SK-N-SH (cell line): ENCODE measurements at regions not wholly inside any gene's neighbourhood (a gene's known extent, or its start where the extent isn't known, plus 50 kb on each side); places are given as distances from the start of the nearest gene placed in this dataset.

ENCODE experiments used
- CTCF ChIA-PET: fragments of 300-600, 350-600 bp; formaldehyde crosslinking; extraction: SDS; loops from one replicate; lab custom pipeline; 2021; lab: Yijun Ruan, JAX
- POLR2A ChIA-PET: fragments of 350-600 bp; sonication (Branson Sonifier 250); formaldehyde crosslinking; extraction: SDS; loops from one replicate; lab custom pipeline; 2020; ENCODE audit warnings: antibody characterized with exemption, inconsistent platforms; lab: Yijun Ruan, JAX
- DNase-seq: peaks from one replicate; pipeline ENCODE4 v3.0.0; 2012
- H2AFZ ChIP-seq: fragments of 200-600 bp; sonication (generic); 2 replicates; pipeline ENCODE4 v1.8.1; 2016; ENCODE audit warnings: antibody characterized with exemption, mild to moderate bottlenecking, low read depth
- H3F3A ChIP-seq: fragments of 200-600 bp; sonication (generic); replicated peaks from 2 replicates; pipeline ENCODE3; 2016; ENCODE audit warnings: antibody characterized with exemption, mild to moderate bottlenecking; ENCODE audit not compliant: insufficient read depth
- H3K27ac ChIP-seq, 2 experiments: fragments of 200-500 bp in 1 of 2; fragments of 200-600 bp in 1 of 2; sonication (Bioruptor generic) in 1 of 2; sonication (generic), shearing (Covaris generic) in 1 of 2; 2 replicates each; pipeline versions ENCODE4 v1.5.1 to v1.6.1; 2014 to 2016; ENCODE audit warnings: low read depth in 2 of 2, inconsistent platforms in 1 of 2, low read length in 1 of 2, mild to moderate bottlenecking in 1 of 2, mixed read lengths in 1 of 2
- H3K27me3 ChIP-seq: fragments of 200-600 bp; sonication (generic), shearing (Covaris generic); 2 replicates; pipeline ENCODE4 v1.6.1; 2016; ENCODE audit warnings: mixed run types; ENCODE audit not compliant: insufficient read depth
- H3K36me3 ChIP-seq, 2 experiments: fragments of 200-500 bp in 1 of 2; fragments of 200-600 bp in 1 of 2; sonication (Bioruptor generic) in 1 of 2; sonication (generic) in 1 of 2; replicated peaks in 1 of 2; 2 replicates each; pipeline versions ENCODE3 to v1.5.1; 2014 to 2016; ENCODE audit warnings: low read length in 1 of 2, mild to moderate bottlenecking in 1 of 2; ENCODE audit not compliant: insufficient read depth in 2 of 2, control insufficient read depth in 1 of 2
- H3K4me1 ChIP-seq, 2 experiments: fragments of 200-500 bp in 1 of 2; fragments of 200-600 bp in 1 of 2; sonication (Bioruptor generic) in 1 of 2; sonication (generic), shearing (Covaris generic) in 1 of 2; 2 replicates each; pipeline versions ENCODE4 v1.5.1 to v1.6.1; 2014 to 2016; ENCODE audit warnings: low read depth in 1 of 2, low read length in 1 of 2, mixed run types in 1 of 2; ENCODE audit not compliant: insufficient read depth in 2 of 2, control insufficient read depth in 1 of 2
- H3K4me2 ChIP-seq: fragments of 200-600 bp; sonication (generic), shearing (Covaris generic); 2 replicates; pipeline ENCODE4 v1.6.1; 2017; ENCODE audit warnings: mixed run types
- H3K4me3 ChIP-seq, 2 experiments: fragments of 200-500 bp in 1 of 2; fragments of 200-600 bp in 1 of 2; sonication (Bioruptor generic) in 1 of 2; sonication (generic), shearing (Covaris generic) in 1 of 2; 2 replicates each; pipeline versions ENCODE4 v1.5.1 to v1.8.1; 2014 to 2016; ENCODE audit warnings: low read depth in 2 of 2, inconsistent platforms in 1 of 2, low read length in 1 of 2, mild to moderate bottlenecking in 1 of 2, mixed read lengths in 1 of 2, moderate library complexity in 1 of 2
- H3K79me2 ChIP-seq: fragments of 200-600 bp; sonication (generic); 2 replicates; pipeline ENCODE4 v1.8.1; 2017; ENCODE audit warnings: mild to moderate bottlenecking; ENCODE audit not compliant: insufficient read depth
- H3K9ac ChIP-seq: fragments of 200-600 bp; sonication (generic); 2 replicates; pipeline ENCODE4 v1.6.1; 2017; ENCODE audit warnings: mixed run types
- H3K9me2 ChIP-seq: fragments of 200-600 bp; sonication (generic); 2 replicates; pipeline ENCODE4 v1.6.1; 2017; ENCODE audit warnings: mixed run types
- H3K9me3 ChIP-seq: fragments of 200-600 bp; sonication (generic); 2 replicates; pipeline ENCODE4 v1.6.1; 2017; ENCODE audit warnings: mixed run types, mild to moderate bottlenecking, moderate library complexity
- H4K20me1 ChIP-seq: fragments of 200-600 bp; sonication (generic); 2 replicates; pipeline ENCODE4 v1.6.1; 2017; ENCODE audit warnings: mild to moderate bottlenecking, mixed run types; ENCODE audit not compliant: insufficient read depth
- CHD2 ChIP-seq: fragments of 150-350 bp; IDR thresholded peaks from 2 replicates; pipeline ENCODE4 v1.6.1; 2018; ENCODE audit warnings: low read length; ENCODE audit not compliant: partially characterized antibody
- CTCF ChIP-seq: fragments of 200-600 bp; sonication (generic); IDR thresholded peaks from 2 replicates; pipeline ENCODE4 v1.6.1; 2017; ENCODE audit warnings: antibody characterized with exemption, mild to moderate bottlenecking, moderate library complexity
- EP300 ChIP-seq, 2 experiments: IDR thresholded peaks; 2 replicates each; pipeline versions ENCODE4 v1.4.0 to v1.6.1; 2012; ENCODE audit warnings: borderline replicate concordance in 1 of 2, low read depth in 1 of 2, low read length in 1 of 2
- EZH2phosphoT487 ChIP-seq: fragments of 200-600 bp; sonication (generic); IDR thresholded peaks from 2 replicates; pipeline ENCODE4 v1.6.1; 2017; ENCODE audit warnings: low read depth, mixed run types, mild to moderate bottlenecking, antibody characterized with exemption, moderate library complexity, borderline replicate concordance
- FOXM1 ChIP-seq: IDR thresholded peaks from 2 replicates; pipeline ENCODE4 v1.4.0; 2012; ENCODE audit warnings: low read depth, mild to moderate bottlenecking
- GATA2 ChIP-seq: sonication (generic); formaldehyde crosslinking; IDR thresholded peaks from 2 replicates; pipeline ENCODE4 v1.5.0; 2020; ENCODE audit warnings: mild to moderate bottlenecking, missing genetic modification reagents
- IRF3 ChIP-seq: fragments of 150-350 bp; IDR thresholded peaks from 2 replicates; pipeline ENCODE4 v1.6.1; 2016; ENCODE audit warnings: mild to moderate bottlenecking, low read depth, low read length
- JUND ChIP-seq: IDR thresholded peaks from 2 replicates; pipeline ENCODE4 v1.4.0; 2012
- MAX ChIP-seq: IDR thresholded peaks from 2 replicates; pipeline ENCODE4 v1.4.0; 2012; ENCODE audit warnings: low read depth
- MXI1 ChIP-seq: IDR thresholded peaks from 2 replicates; pipeline ENCODE4 v1.6.1; 2012; ENCODE audit warnings: mild to moderate bottlenecking, low read depth, low read length, improper control_type of control experiment
- NFIC ChIP-seq: IDR thresholded peaks from 2 replicates; pipeline ENCODE4 v1.4.0; 2012; ENCODE audit warnings: borderline replicate concordance
- POLR2AphosphoS5 ChIP-seq: IDR thresholded peaks from 2 replicates; pipeline ENCODE4 v1.6.1; 2012; ENCODE audit warnings: low read depth, low read length
- RCOR1 ChIP-seq: fragments of 150-350 bp; IDR thresholded peaks from 2 replicates; pipeline ENCODE4 v1.6.1; 2017; ENCODE audit warnings: antibody characterized with exemption, low read length
- RFX5 ChIP-seq: IDR thresholded peaks from 2 replicates; pipeline ENCODE4 v1.6.1; 2012; ENCODE audit warnings: mild to moderate bottlenecking, improper control_type of control experiment, low read length
- SIN3A ChIP-seq: IDR thresholded peaks from 2 replicates; pipeline ENCODE4 v1.6.1; 2012; ENCODE audit warnings: low read depth, mild to moderate bottlenecking, low read length, moderate library complexity, borderline replicate concordance
- SMC3 ChIP-seq: IDR thresholded peaks from 2 replicates; pipeline ENCODE4 v1.6.1; 2012; ENCODE audit warnings: low read depth, low read length, improper control_type of control experiment
- USF1 ChIP-seq: IDR thresholded peaks from 2 replicates; pipeline ENCODE4 v1.4.0; 2012; ENCODE audit warnings: low read depth, borderline replicate concordance
- YY1 ChIP-seq: IDR thresholded peaks from 2 replicates; pipeline ENCODE4 v1.4.0; 2012; ENCODE audit warnings: low read depth, mild to moderate bottlenecking
- ZBTB33 ChIP-seq: IDR thresholded peaks from 2 replicates; pipeline ENCODE4 v1.4.0; 2012; ENCODE audit warnings: low read depth, borderline replicate concordance
- WGBS: methylation state at CpG from one replicate; pipeline ENCODE4 v1.1.6; 2017; ENCODE audit warnings: low lambda C conversion rate; 5-methylcytosine and 5-hydroxymethylcytosine counted together

- TF ChIP-seq USF1 (no peak), POLR2AphosphoS5 (no peak), GATA2 (no peak), MAX (no peak)
- TF ChIP-seq, all 33 proteins: peak for 0
Observed at GRCh38 chr12:60269611-60270269, 673.9 kb downstream of the SLC16A7 start (continued).

- Histone ChIP-seq H2AFZ (no peak overlapping the region), H3K9me2 (no peaks in the 10 kb centered on the region), H3K27ac (no peak overlapping the region), H3K79me2 (no peaks in the 10 kb centered on the region), H3K27me3 (no peaks in the 10 kb centered on the region; the same call in 1 of the 2 replicates), H3K4me3 (no peak overlapping the region), H3K9ac (no peak overlapping the region), H3K4me1 (no peaks in the 10 kb centered on the region), H3K36me3 (no peaks in the 10 kb centered on the region), H3K4me2 (no peak overlapping the region), H4K20me1 (no peaks in the 10 kb centered on the region), H3K9me3 (no peaks in the 10 kb centered on the region), H3F3A (no peaks in the 10 kb centered on the region)
- TF ChIP-seq SIN3A (no peak), IRF3 (no peak)
- ChIA-PET POLR2A (no interaction called here), CTCF (no interaction called here)
- WGBS = 25% methylated on average over 9 of the region's 9 CpGs
- DNase-seq = no peak
Observed at GRCh38 chr12:60271816-60272215, 676.0 kb downstream of the SLC16A7 start.

- H3K4me3 ChIP-seq = no peak overlapping the region
- no peaks in the 10 kb centered on the region for H3K4me1 ChIP-seq
- no peak for DNase-seq
- no peaks in the 10 kb centered on the region for H4K20me1 ChIP-seq
- TF ChIP-seq NFIC = no peak
- TF ChIP-seq YY1 = no peak
- no peak for TF ChIP-seq MXI1
- TF ChIP-seq RCOR1 = no peak
- no peak for TF ChIP-seq USF1
- TF ChIP-seq SMC3 = no peak
- TF ChIP-seq SIN3A = no peak
- no peak for TF ChIP-seq RFX5
- TF ChIP-seq JUND = no peak
- no peak for TF ChIP-seq MAX
- no peak for TF ChIP-seq CTCF
- no peak for TF ChIP-seq EZH2phosphoT487
- no peak for TF ChIP-seq EP300 (IDR thresholded peaks at IDR 0.05; ENCODE audit: borderline replicate concordance in 1 of 2, low read depth in 1 of 2, low read length in 1 of 2)
- TF ChIP-seq FOXM1 = no peak
- TF ChIP-seq ZBTB33 = no peak
- no peak for TF ChIP-seq CHD2
- TF ChIP-seq, all 33 proteins: peak for 0
- Histone ChIP-seq H2AFZ (no peak overlapping the region), H3K4me2 (no peak overlapping the region), H3K9me3 (no peaks in the 10 kb centered on the region), H3K27me3 (no peaks in the 10 kb centered on the region), H3K79me2 (no peaks in the 10 kb centered on the region), H3K9me2 (no peaks in the 10 kb centered on the region), H3F3A (no peaks in the 10 kb centered on the region), H3K36me3 (no peaks in the 10 kb centered on the region), H3K27ac (no peak overlapping the region), H3K9ac (no peak overlapping the region)
- WGBS = 0% methylated on average over 2 of the region's 2 CpGs
- ChIA-PET CTCF (no interaction called here), POLR2A (no interaction called here)
Observed at GRCh38 chr12:60278209-60278608, 682.4 kb downstream of the SLC16A7 start.
